Left lung (tissue), 4 donors: ENCODE measurements at regions not wholly inside any gene's neighbourhood (a gene's known extent, or its start where the extent isn't known, plus 50 kb on each side); places are given as distances from the start of the nearest gene placed in this dataset.

Experiments used
- ATAC-seq: fragments of 200-7000 bp; cut with Tn5 transposase; one replicate; pipeline ENCODE4 v1.9.1; 2020; ENCODE audit warnings: moderate library complexity
- DNase-seq, 4 donors: peaks; one replicate each; pipeline ENCODE4 v3.0.0-alpha.2; 2013 to 2020
- H3K27ac ChIP-seq, 2 donors: fragments of 200-600 bp; sonication (generic) in 1 of 2; one replicate each; pipeline versions ENCODE4 v1.5.0 to v1.8.0; 2020 to 2021
- H3K27me3 ChIP-seq, 2 donors: fragments of 200-600 bp; sonication (generic) in 1 of 2; one replicate each; pipeline versions ENCODE4 v1.5.0 to v1.8.0; 2020 to 2021
- H3K36me3 ChIP-seq, 2 donors: fragments of 200-600 bp; sonication (generic) in 1 of 2; one replicate each; pipeline versions ENCODE4 v1.5.0 to v1.8.0; 2020 to 2021
- H3K4me1 ChIP-seq, 2 donors: fragments of 200-600 bp; one replicate each; pipeline ENCODE4 v1.8.0; 2021
- H3K4me3 ChIP-seq, 2 donors: fragments of 200-600 bp; sonication (generic) in 1 of 2; one replicate each; pipeline versions ENCODE4 v1.5.0 to v1.8.0; 2020 to 2021; ENCODE audit warnings: mild to moderate bottlenecking in 1 of 2
- H3K9me3 ChIP-seq, 2 donors: fragments of 200-600 bp; sonication (generic) in 1 of 2; one replicate each; pipeline versions ENCODE4 v1.5.0 to v1.8.0; 2020 to 2021
- CTCF ChIP-seq, 2 donors: fragments of 200-600 bp; sonication (generic) in 1 of 2; IDR thresholded peaks; one replicate each; pipeline versions ENCODE4 v1.5.0 to v1.8.0; 2021; ENCODE audit warnings: antibody characterized with exemption in 2 of 2
- intact Hi-C, 2 donors: fragments of 100-400 bp; cut with DNase I; formaldehyde crosslinking; loops; one replicate each; pipeline versions ENCODE4 v1.11.2 to v1.14.2; 2022
- donor health status: DM: no; HTN: yes; CAD: no.
- donor health status: DM: no; HTN: no; CAD: no.

GRCh38 chr2:144151405-144151804 lies 368.5 kb downstream of the ZEB2 start:
- H3K9me3 ChIP-seq: no peaks in the 10 kb centered on the region
- intact Hi-C loops: no loop called here
- TF ChIP-seq CTCF (IDR thresholded peaks at IDR 0.05): no peak
- no peaks in the 10 kb centered on the region for H3K36me3 ChIP-seq
- DNase-seq (no peak), ATAC-seq (no peak)
- no peaks in the 10 kb centered on the region for H3K27me3 ChIP-seq
- no peak overlapping the region for H3K4me3 ChIP-seq
- H3K4me1 ChIP-seq: peaks cover 0 to 9% of the 10 kb centered on the region in 2 donors
- no peak overlapping the region for H3K27ac ChIP-seq

DNA sequence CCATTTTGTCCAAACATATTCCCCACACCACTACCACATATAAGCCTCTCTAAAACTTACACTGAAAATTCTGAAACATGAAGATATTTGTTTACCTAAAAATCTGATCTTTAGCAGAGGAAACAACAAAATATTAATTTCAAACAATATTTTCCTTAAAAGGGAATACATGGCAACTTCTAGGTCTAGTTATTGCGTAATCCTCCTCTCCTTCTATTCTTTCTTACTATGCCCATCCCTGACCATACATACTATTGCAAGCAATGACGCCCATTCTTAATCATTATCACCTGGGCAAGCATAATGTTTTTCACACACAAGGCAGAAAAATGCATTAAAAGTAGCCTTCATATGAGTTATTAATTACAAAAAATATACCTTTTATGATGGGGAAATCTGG lies 372.6 kb downstream of the ZEB2 start:
- H3K4me3 ChIP-seq: no peak overlapping the region
- H3K4me1 ChIP-seq: peaks cover 0 to 5% of the 10 kb centered on the region in 2 donors
- DNase-seq (no peak), ATAC-seq (no peak)
- H3K36me3 ChIP-seq: no peaks in the 10 kb centered on the region
- H3K9me3 ChIP-seq: no peaks in the 10 kb centered on the region
- TF ChIP-seq CTCF (IDR thresholded peaks at IDR 0.05): no peak
- H3K27me3 ChIP-seq: no peaks in the 10 kb centered on the region
- H3K27ac ChIP-seq: no peak overlapping the region
- intact Hi-C loops: no loop called here

DNA sequence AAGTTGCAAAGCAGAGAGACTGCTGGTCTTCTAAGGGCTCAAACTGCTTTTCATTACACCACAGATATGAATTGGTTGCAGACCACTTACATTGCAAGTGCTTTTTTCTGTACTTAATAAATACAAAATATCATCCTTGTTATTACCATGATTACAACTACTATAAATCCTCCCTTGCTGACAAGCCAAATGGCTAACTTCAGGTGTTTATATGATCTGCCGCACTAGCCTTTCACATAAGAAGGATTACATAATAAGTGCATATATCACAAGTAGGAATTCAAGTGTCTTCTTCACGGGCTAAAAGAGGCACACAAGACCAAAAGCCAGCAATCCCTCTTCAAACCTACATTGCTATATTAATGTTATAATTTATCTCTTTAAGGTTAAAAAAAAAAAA lies 373.0 kb downstream of the ZEB2 start:
- DNase-seq (no peak), ATAC-seq (no peak)
- H3K27me3 ChIP-seq: no peaks in the 10 kb centered on the region
- TF ChIP-seq CTCF (IDR thresholded peaks at IDR 0.05): no peak
- peaks cover 0 to 5% of the 10 kb centered on the region in 2 donors for H3K4me1 ChIP-seq
- H3K36me3 ChIP-seq: no peaks in the 10 kb centered on the region
- H3K9me3 ChIP-seq: no peaks in the 10 kb centered on the region
- H3K4me3 ChIP-seq: no peak overlapping the region
- no peak overlapping the region for H3K27ac ChIP-seq
- intact Hi-C loops: no loop called here

DNA sequence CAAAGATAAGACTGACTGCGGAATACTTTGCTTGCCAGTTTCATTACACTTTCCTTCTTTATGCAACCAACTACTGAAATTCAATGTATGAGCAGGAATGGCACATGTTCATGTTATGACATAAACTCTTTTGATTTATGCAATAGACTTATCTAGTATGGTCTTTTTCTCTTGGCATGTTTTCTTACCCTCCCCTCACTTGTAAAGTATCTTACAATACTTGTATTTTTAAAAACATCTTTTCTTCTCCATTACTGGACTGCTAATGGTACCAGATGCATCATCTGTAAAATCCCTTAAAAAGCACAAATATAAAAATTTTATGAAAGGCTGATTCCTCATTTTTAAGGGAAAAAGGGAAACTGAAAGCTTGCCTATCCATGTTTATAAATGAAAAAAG lies 373.8 kb downstream of the ZEB2 start:
- Histone ChIP-seq H3K4me3 (no peak overlapping the region), H3K4me1 (peaks cover 0 to 5% of the 10 kb centered on the region in 2 donors), H3K27ac (no peak overlapping the region), H3K36me3 (no peaks in the 10 kb centered on the region), H3K27me3 (no peaks in the 10 kb centered on the region), H3K9me3 (no peaks in the 10 kb centered on the region)
- intact Hi-C loops: no loop called here
- ATAC-seq (no peak), DNase-seq (no peak)
- TF ChIP-seq CTCF (IDR thresholded peaks at IDR 0.05): no peak

GRCh38 chr2:144143294-144144151 lies 376.4 kb downstream of the ZEB2 start:
- H3K27ac ChIP-seq: peak overlapping the region; percentile 27 to 72

More at GRCh38 chr2:144143294-144144151, 376.4 kb downstream of the ZEB2 start:
- Histone ChIP-seq H3K36me3 (no peaks in the 10 kb centered on the region), H3K4me1 (peaks cover 0 to 5% of the 10 kb centered on the region in 2 donors), H3K9me3 (no peaks in the 10 kb centered on the region), H3K27me3 (no peaks in the 10 kb centered on the region), H3K4me3 (no peak overlapping the region)
- intact Hi-C loops: no loop called here
- TF ChIP-seq CTCF (IDR thresholded peaks at IDR 0.05): no peak
- peak; percentile 69 for ATAC-seq
- no peak for DNase-seq
